GM13977 (cell line): ENCODE measurements at regions not wholly inside any gene's neighbourhood (a gene's known extent, or its start where the extent isn't known, plus 50 kb on each side); places are given as distances from the start of the nearest gene placed in this dataset.

Experiments
- DNase-seq: peaks from one replicate; pipeline ENCODE4 v3.0.0; 2012; ENCODE audit warnings: low spot score
- CTCF ChIP-seq: IDR thresholded peaks from 2 replicates; pipeline ENCODE4 v1.5.1; 2012; ENCODE audit warnings: mild to moderate bottlenecking, control low read depth; ENCODE audit not compliant: insufficient read depth; ENCODE audit errors: extremely low read depth, missing control alignments
- in situ Hi-C: fragments of 300-500 bp; cut with MboI; formaldehyde crosslinking; loops from one replicate; pipeline ENCODE4 v1.12.0; 2022; ENCODE audit warnings: low sequenced_read_pairs, low pct_unique_long_range_greater_than_20kb, mixed read lengths, inconsistent platforms; ENCODE audit not compliant: unreplicated experiment

GRCh38 chr6:67353861-67354260, 1281.2 kb upstream of the ADGRB3 start:
- no peak for DNase-seq
- no peak for TF ChIP-seq CTCF
- in situ Hi-C loops = no loop called here

- TF ChIP-seq CTCF = no peak
- no peak for DNase-seq
- in situ Hi-C loops = no loop called here
Observed at GRCh38 chr6:67352717-67353116, 1282.4 kb upstream of the ADGRB3 start.

GRCh38 chr6:67350729-67351128, 1284.4 kb upstream of the ADGRB3 start:
- in situ Hi-C loops = no loop called here

GRCh38 chr6:67345946-67346345, 1289.1 kb upstream of the ADGRB3 start:
- no peak for DNase-seq
- no peak for TF ChIP-seq CTCF
- in situ Hi-C loops = no loop called here

More at GRCh38 chr6:67350729-67351128, 1284.4 kb upstream of the ADGRB3 start:
- no peak for DNase-seq
- no peak for TF ChIP-seq CTCF

- in situ Hi-C loops = no loop called here
Observed at GRCh38 chr6:67336014-67336413, 1299.1 kb upstream of the ADGRB3 start.

DNA sequence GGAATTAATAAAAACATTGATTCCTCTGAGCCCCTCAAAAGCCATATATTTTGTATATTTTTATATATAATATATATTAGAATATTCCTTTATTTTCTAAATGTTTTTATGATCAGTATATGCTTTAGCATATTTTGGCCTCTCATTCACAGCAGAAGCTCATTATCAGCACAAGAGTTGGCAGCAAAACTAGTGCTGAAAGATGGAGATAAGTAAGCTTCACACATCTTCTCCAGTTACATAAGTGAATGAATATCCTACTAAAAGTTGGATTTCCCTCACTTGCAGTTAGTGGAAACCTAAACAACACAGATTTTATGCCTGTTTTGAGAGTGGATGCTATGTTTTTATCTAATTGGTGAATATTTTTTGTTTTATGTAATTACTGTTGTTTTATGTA, 1303.8 kb upstream of the ADGRB3 start:
- TF ChIP-seq CTCF = no peak
- no peak for DNase-seq
- in situ Hi-C loops = no loop called here

More at GRCh38 chr6:67336014-67336413, 1299.1 kb upstream of the ADGRB3 start:
- DNase-seq = no peak
- TF ChIP-seq CTCF = no peak

DNA sequence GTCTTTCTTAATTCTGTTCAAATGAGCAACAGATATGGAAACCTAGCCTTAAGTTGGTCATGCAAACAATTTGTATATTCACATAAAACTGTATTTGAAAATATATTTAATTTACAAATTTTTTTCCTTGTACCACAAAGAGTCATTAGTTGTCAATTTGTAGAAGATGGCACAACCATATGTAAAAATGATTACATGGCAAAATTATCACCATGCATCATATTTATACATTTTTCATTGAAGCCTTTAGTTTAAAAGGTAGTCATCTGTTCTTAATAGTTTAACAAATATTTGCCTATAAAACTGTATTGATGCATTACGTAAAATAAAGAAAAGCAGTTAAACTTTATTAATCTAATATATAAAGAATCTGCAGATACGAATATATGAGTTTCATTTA, 1306.8 kb upstream of the ADGRB3 start:
- DNase-seq = no peak
- in situ Hi-C loops = no loop called here
- TF ChIP-seq CTCF = no peak
